AG10803 (cell line): ENCODE measurements at regions not wholly inside any gene's neighbourhood (a gene's known extent, or its start where the extent isn't known, plus 50 kb on each side); places are given as distances from the start of the nearest gene placed in this dataset.

Source experiments
- DNase-seq: peaks from one replicate; pipeline ENCODE4 v3.0.0; 2010; ENCODE audit warnings: low read depth
- H3K4me3 ChIP-seq: 2 replicates; pipeline ENCODE4 v1.5.1; 2011; ENCODE audit warnings: mild to moderate bottlenecking, low read length, control low read depth
- TF ChIP-seq, protein P1 (sequence below): conservative IDR thresholded peaks from 2 replicates; pipeline ENCODE4 v1.5.1; 2011; ENCODE audit warnings: mild to moderate bottlenecking, low read length, control low read depth, inconsistent platforms

DNA sequence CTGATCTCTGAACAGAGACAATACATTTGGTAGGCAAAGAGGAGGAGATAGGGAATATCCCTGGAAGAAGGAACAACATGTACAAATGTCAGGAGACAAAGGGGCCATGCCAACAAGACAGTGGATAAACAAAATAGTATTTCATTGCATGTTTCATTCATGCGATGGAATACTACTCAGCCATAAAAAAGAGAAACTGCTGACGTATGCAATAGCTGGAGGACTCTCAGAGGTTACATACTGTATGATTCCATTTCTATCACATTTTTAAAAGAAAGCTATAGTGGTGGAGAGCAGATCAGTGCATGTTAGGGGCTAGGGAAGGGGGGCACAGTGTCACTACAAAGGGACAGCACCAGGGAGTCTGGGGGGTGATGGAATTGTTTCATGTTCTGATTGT, 572.9 kb upstream of the CADM1 start:
- no peak overlapping the region for H3K4me3 ChIP-seq
- DNase-seq = no peak
- TF ChIP-seq, protein P1, sequence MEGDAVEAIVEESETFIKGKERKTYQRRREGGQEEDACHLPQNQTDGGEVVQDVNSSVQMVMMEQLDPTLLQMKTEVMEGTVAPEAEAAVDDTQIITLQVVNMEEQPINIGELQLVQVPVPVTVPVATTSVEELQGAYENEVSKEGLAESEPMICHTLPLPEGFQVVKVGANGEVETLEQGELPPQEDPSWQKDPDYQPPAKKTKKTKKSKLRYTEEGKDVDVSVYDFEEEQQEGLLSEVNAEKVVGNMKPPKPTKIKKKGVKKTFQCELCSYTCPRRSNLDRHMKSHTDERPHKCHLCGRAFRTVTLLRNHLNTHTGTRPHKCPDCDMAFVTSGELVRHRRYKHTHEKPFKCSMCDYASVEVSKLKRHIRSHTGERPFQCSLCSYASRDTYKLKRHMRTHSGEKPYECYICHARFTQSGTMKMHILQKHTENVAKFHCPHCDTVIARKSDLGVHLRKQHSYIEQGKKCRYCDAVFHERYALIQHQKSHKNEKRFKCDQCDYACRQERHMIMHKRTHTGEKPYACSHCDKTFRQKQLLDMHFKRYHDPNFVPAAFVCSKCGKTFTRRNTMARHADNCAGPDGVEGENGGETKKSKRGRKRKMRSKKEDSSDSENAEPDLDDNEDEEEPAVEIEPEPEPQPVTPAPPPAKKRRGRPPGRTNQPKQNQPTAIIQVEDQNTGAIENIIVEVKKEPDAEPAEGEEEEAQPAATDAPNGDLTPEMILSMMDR = no peak

DNA sequence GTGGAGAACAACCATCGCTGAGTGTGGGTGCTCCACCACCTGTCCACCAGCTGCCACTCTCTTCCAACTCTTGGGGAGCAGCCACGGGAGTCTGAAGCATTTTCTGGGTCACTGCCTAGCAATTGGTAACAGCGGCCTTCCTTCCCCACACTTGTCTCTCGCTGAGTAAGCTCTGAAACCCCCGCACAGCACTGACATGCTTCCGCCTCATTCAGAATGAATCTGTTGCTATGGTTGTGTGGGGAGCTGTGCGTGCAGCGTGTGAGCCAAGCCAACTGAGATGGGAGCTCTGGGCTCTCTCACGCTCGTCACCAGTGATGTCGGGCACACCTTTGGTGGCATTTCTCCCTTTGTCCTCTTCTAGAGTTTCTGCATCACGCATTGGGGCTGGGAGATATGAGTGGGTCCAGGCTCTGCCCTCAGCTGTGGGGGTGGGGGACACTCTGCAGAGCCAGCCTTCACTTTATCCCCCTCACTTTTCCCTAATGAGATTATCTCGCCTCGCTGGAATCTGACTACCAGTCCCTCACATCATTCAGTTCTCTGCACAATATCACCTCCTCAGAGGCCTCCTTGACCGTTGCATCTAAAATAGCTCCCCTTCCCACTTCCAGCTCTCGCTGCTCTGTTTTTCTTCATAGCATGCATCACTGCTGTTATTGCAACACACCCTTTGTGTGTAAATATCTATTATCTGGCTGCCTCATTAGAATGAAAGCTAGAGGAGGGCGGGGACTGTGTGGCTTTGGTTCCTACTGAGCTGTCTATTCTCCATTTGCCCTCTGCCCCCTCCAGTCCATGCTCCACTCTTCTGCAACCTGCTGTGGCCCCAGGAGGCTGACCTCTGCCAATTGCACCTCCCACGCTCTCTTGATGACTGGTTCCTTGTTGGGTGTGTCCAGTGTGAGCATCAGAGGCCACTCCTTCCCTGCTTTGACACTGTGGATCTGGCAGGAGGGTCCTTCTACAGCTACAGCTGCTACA, 569.9 kb upstream of the CADM1 start:
- TF ChIP-seq, protein P1 = no peak
- DNase-seq = no peak
- no peak overlapping the region for H3K4me3 ChIP-seq

DNA sequence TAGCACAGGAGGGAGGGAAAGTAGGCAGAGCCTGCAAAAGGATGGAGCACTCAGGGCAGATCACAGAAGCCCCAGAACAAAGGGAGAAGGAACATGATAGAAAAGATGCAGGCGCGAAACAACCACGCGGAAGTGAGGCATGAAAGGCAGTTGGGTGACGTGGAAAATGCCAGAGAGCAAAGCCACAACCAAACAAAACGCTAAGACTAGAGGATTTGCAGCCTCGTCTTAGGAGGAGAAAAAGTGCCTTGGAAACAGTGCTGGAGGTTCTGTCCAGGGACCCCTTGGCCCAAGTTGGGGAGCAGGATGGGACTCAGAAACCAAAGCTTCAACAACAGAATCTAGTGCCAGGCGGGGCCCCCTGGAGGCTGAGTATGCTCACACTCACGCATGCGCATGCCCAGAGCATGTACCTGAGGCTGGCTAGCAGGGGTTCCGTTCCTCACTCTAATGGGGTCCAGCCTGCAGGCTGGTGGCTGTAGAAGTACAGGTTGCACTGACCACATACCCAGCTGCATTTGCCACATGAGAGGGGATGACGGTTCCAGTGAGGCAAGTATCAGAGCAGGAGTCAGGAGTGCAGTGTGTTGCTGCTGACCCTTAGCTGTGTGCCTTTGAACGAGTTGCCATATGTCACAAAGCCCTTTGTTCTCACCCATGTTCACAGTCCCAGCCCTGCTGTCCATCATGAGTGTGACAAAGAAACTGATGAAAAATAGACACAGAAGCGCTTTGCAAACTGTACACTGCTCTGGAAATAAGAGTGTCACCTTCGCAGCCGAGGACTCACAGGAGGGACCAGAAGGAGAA, 568.6 kb upstream of the CADM1 start:
- TF ChIP-seq, protein P1 = no peak
- no peak for DNase-seq
- H3K4me3 ChIP-seq = no peak overlapping the region

DNA sequence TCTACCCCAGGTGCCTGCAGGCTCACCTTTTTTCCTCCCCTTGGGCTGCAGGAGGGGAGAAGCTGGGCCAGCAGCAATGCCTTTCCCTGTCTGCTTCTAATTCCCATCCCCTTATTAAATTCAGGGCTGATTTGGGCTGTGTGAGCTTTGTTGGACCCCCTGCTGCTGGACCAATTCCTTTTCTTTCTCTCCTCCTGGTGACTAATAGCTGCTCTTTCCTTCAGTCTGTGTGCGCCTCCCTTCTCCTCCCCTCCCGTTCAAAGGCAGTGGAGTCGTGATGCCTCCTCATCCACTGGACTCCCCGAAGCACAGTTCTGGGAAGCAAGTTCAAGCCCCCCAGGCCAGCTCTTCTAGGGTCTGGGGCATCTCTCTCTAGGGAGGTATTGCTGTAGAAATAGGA, 567.9 kb upstream of the CADM1 start:
- TF ChIP-seq, protein P1 = no peak
- no peak for DNase-seq
- no peak overlapping the region for H3K4me3 ChIP-seq

DNA sequence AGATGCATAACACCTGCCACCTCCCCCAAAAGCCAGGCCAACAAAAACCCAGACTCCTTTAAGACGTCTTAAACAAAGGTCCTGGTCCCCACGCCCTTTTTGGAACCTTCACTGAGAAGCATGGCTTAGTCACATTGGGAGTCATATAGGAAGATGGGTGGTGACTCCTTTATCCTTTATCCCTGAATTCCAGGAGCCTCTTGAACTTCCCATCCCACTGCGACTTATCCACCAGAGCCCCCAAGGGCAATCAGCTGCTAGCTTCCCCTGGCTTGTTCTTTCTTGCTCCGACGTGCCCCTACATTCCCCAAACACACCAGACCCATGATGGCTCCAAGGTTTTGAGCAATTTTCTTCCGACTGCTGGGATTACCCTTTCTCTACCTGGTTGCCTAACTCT, 567.0 kb upstream of the CADM1 start:
- TF ChIP-seq, protein P1 = no peak
- no peak overlapping the region for H3K4me3 ChIP-seq
- DNase-seq = no peak

DNA sequence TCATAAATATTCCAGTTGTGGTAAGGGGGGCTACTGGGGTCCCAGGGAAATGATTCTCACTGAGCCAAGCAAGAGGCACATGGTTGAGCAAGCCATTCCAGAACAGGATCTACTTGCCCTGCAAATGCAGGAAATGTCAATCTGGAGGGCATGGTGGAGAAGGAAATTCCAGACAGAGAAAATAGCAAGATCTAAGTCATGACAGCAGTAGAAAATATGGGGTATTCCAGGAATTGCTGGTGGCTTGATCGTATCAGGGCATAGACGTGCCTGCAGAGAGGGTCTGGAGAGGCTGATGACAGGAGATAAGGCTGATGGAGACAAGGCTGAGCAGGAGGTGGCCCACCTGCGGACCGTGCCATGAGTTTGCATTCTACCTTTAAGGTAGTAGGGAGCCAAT, 566.3 kb upstream of the CADM1 start:
- no peak for DNase-seq
- TF ChIP-seq, protein P1 = no peak
- H3K4me3 ChIP-seq = no peak overlapping the region
